ENCODE measurements at regions not wholly inside any gene's neighbourhood (a gene's known extent, or its start where the extent isn't known, plus 50 kb on each side); places are given as distances from the start of the nearest gene placed in this dataset.

DNA sequence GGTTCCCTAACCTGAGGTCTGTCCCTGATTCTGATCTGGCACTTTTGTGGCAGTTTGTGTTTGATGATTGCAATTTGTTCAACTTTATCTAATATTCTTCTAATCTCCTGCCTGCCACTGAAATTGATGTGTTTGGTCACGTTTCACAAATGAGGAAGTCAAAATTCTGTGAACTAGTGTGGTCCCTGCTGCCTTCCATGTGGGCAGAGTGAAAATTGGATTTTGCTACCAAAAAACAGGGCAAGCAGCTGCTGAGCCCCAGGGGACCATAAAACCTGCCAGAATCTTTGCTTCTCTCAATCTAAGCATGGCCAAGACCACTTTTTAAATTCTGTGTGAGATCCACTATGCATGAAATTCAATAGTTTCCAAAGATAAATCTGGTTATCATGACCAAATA is 195.5 kb upstream of the CYRIA start:
- no peaks in the 10 kb centered on the region for H3K9me3 ChIP-seq (replicated peaks; ENCODE audit: insufficient read depth, low read length)
- no peak overlapping the region for H3K9ac ChIP-seq (ENCODE audit: low read length)
- no peaks in the 10 kb centered on the region for H3K27me3 ChIP-seq (replicated peaks; ENCODE audit: insufficient read depth, low read length)
- H3K4me1 ChIP-seq (ENCODE audit: low read length), result no peaks in the 10 kb centered on the region
- no peak for DNase-seq
- H3K9me2 ChIP-seq (replicated peaks; ENCODE audit: insufficient read depth, low read length), result no peaks in the 10 kb centered on the region
- no peak overlapping the region for H3K4me2 ChIP-seq (ENCODE audit: low read depth, low read length)
- no peaks in the 10 kb centered on the region for H4K20me1 ChIP-seq (ENCODE audit: insufficient read depth, low read length)
- H3K4me3 ChIP-seq (ENCODE audit: low read length), result no peak overlapping the region
- no peaks in the 10 kb centered on the region for H3K36me3 ChIP-seq (replicated peaks; ENCODE audit: insufficient read depth, low read length)
- H3K27ac ChIP-seq (ENCODE audit: low read length), result no peak overlapping the region
- TF ChIP-seq EZH2phosphoT487 (IDR thresholded peaks at IDR 0.05; ENCODE audit: low read length) (no peak), EZH2 (optimal IDR thresholded peaks at IDR 0.05; ENCODE audit: low read depth, low read length) (no peak)
- TF ChIP-seq, protein P1, sequence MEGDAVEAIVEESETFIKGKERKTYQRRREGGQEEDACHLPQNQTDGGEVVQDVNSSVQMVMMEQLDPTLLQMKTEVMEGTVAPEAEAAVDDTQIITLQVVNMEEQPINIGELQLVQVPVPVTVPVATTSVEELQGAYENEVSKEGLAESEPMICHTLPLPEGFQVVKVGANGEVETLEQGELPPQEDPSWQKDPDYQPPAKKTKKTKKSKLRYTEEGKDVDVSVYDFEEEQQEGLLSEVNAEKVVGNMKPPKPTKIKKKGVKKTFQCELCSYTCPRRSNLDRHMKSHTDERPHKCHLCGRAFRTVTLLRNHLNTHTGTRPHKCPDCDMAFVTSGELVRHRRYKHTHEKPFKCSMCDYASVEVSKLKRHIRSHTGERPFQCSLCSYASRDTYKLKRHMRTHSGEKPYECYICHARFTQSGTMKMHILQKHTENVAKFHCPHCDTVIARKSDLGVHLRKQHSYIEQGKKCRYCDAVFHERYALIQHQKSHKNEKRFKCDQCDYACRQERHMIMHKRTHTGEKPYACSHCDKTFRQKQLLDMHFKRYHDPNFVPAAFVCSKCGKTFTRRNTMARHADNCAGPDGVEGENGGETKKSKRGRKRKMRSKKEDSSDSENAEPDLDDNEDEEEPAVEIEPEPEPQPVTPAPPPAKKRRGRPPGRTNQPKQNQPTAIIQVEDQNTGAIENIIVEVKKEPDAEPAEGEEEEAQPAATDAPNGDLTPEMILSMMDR (IDR thresholded peaks at IDR 0.05; ENCODE audit: low read length), result no peak
- no peak overlapping the region for H2AFZ ChIP-seq (ENCODE audit: low read length)
- no peaks in the 10 kb centered on the region for H3K79me2 ChIP-seq (ENCODE audit: low read length)
- H3F3A ChIP-seq (ENCODE audit: insufficient read depth, low read length), result no peaks in the 10 kb centered on the region

DNA sequence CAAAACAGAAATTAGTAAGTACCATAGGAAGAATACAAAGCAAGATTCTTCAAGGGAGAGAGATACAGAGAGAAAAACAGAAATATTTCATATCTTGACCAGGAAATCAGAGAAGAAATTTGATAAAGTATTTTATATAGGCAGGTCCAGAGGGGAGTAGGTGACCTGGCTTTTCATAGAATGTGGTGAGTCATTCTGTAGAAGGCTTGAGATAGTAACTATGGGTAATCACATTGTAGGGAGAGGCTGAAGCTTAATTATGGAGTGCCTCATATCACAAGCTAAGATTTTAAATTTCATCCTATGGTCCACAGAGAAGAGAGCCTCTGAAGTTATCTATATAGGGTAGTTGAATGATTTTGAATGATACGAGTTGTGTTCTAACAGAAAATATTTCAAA is 195.0 kb upstream of the CYRIA start:
- H3K4me1 ChIP-seq (ENCODE audit: low read length), result no peaks in the 10 kb centered on the region
- no peak overlapping the region for H3K9ac ChIP-seq (ENCODE audit: low read length)
- H3F3A ChIP-seq (ENCODE audit: insufficient read depth, low read length), result no peaks in the 10 kb centered on the region
- TF ChIP-seq, protein P1 (IDR thresholded peaks at IDR 0.05; ENCODE audit: low read length), result no peak
- no peak for TF ChIP-seq EZH2phosphoT487 (IDR thresholded peaks at IDR 0.05; ENCODE audit: low read length)
- no peak for TF ChIP-seq EZH2 (optimal IDR thresholded peaks at IDR 0.05; ENCODE audit: low read depth, low read length)
- H4K20me1 ChIP-seq (ENCODE audit: insufficient read depth, low read length), result no peaks in the 10 kb centered on the region
- H3K27me3 ChIP-seq (replicated peaks; ENCODE audit: insufficient read depth, low read length), result no peaks in the 10 kb centered on the region
- no peak overlapping the region for H2AFZ ChIP-seq (ENCODE audit: low read length)
- no peaks in the 10 kb centered on the region for H3K36me3 ChIP-seq (replicated peaks; ENCODE audit: insufficient read depth, low read length)
- no peaks in the 10 kb centered on the region for H3K9me2 ChIP-seq (replicated peaks; ENCODE audit: insufficient read depth, low read length)
- DNase-seq, result no peak
- no peaks in the 10 kb centered on the region for H3K79me2 ChIP-seq (ENCODE audit: low read length)
- no peak overlapping the region for H3K27ac ChIP-seq (ENCODE audit: low read length)
- no peak overlapping the region for H3K4me3 ChIP-seq (ENCODE audit: low read length)
- H3K9me3 ChIP-seq (replicated peaks; ENCODE audit: insufficient read depth, low read length), result no peaks in the 10 kb centered on the region
- no peak overlapping the region for H3K4me2 ChIP-seq (ENCODE audit: low read depth, low read length)

DNA sequence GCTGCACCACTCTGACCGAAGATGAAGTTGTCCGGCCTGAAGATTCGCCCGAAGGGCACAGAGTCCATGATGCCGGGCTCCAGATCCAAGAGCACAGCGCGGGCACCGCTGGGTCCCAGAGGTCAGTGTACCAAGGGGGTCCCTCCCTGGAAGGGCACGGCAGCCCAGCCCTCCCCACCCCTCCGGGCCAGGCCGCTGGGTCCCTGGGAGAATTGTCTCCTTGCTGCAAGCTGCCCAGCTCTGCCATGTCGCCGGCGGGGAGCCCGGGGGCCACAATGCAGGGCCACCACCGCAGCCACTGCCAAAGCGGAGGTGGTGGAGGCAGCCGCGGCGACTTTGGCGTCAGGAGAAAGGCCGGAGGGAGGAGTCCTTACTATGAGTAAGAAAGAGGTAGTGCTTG is 189.5 kb upstream of the CYRIA start:
- Histone ChIP-seq H3K9me3 (replicated peaks; ENCODE audit: insufficient read depth, low read length) (no peaks in the 10 kb centered on the region), H3K4me3 (ENCODE audit: low read length) (no peak overlapping the region), H3K4me1 (ENCODE audit: low read length) (no peaks in the 10 kb centered on the region), H2AFZ (ENCODE audit: low read length) (no peak overlapping the region), H3K27ac (ENCODE audit: low read length) (no peak overlapping the region), H4K20me1 (ENCODE audit: insufficient read depth, low read length) (no peaks in the 10 kb centered on the region), H3K9ac (ENCODE audit: low read length) (no peak overlapping the region), H3K27me3 (replicated peaks; ENCODE audit: insufficient read depth, low read length) (no peaks in the 10 kb centered on the region), H3F3A (ENCODE audit: insufficient read depth, low read length) (no peaks in the 10 kb centered on the region), H3K4me2 (ENCODE audit: low read depth, low read length) (no peak overlapping the region), H3K79me2 (ENCODE audit: low read length) (no peaks in the 10 kb centered on the region), H3K36me3 (replicated peaks; ENCODE audit: insufficient read depth, low read length) (no peaks in the 10 kb centered on the region), H3K9me2 (replicated peaks; ENCODE audit: insufficient read depth, low read length) (no peaks in the 10 kb centered on the region)
- TF ChIP-seq EZH2 (optimal IDR thresholded peaks at IDR 0.05; ENCODE audit: low read depth, low read length), result no peak
- TF ChIP-seq, protein P1 (IDR thresholded peaks at IDR 0.05; ENCODE audit: low read length), result no peak
- TF ChIP-seq EZH2phosphoT487 (IDR thresholded peaks at IDR 0.05; ENCODE audit: low read length), result no peak
- DNase-seq, result no peak
